T-helper 17 cell (primary cell): ENCODE measurements at regions not wholly inside any gene's neighbourhood (a gene's known extent, or its start where the extent isn't known, plus 50 kb on each side); places are given as distances from the start of the nearest gene placed in this dataset.

ENCODE experiments used
- ATAC-seq: fragments of 150-1000 bp; cut with Tn5 transposase; 2 replicates; pipeline ENCODE4 v1.10.0; 2021; ENCODE audit warnings: mild to moderate bottlenecking, moderate library complexity
- DNase-seq, 3 donors: peaks; one replicate each; pipeline versions ENCODE4 v3.0.0 to v3.0.0-alpha.2; 2020 to 2021
- H3K9me3 ChIP-seq: one replicate; pipeline ENCODE4 v1.7.0; 2013; ENCODE audit warnings: low read length, mild to moderate bottlenecking; ENCODE audit not compliant: control insufficient read depth, poor library complexity, severe bottlenecking
- H3K27ac Mint-ChIP-seq: one replicate; pipeline ENCODE4 v1.8.0; 2022; ENCODE audit warnings: mild to moderate bottlenecking, moderate library complexity, mixed read lengths
- H3K27me3 Mint-ChIP-seq: one replicate; pipeline ENCODE4 v1.8.0; 2022; ENCODE audit warnings: mixed read lengths
- H3K36me3 Mint-ChIP-seq: one replicate; pipeline ENCODE4 v1.8.0; 2022; ENCODE audit warnings: low read depth, mixed read lengths
- H3K4me1 Mint-ChIP-seq: one replicate; pipeline ENCODE4 v1.8.0; 2022; ENCODE audit warnings: mild to moderate bottlenecking, mixed read lengths
- H3K4me3 Mint-ChIP-seq: one replicate; pipeline ENCODE4 v1.8.0; 2022; ENCODE audit warnings: mild to moderate bottlenecking, moderate library complexity, mixed read lengths

GRCh38 chr4:178351185-178351584 lies 908.9 kb upstream of the AGA start:
- DNase-seq (no peak), ATAC-seq (no peak)
- H3K4me1 Mint-ChIP-seq, result no peaks in the 10 kb centered on the region
- no peak overlapping the region for H3K27ac Mint-ChIP-seq
- no peaks in the 10 kb centered on the region for H3K36me3 Mint-ChIP-seq
- H3K9me3 ChIP-seq, result no peaks in the 10 kb centered on the region
- no peak overlapping the region for H3K4me3 Mint-ChIP-seq
- H3K27me3 Mint-ChIP-seq, result no peaks in the 10 kb centered on the region

- DNase-seq (no peak), ATAC-seq (no peak)
- no peaks in the 10 kb centered on the region for H3K9me3 ChIP-seq
- Mint-ChIP-seq H3K27me3 (no peaks in the 10 kb centered on the region), H3K4me3 (no peak overlapping the region), H3K4me1 (no peaks in the 10 kb centered on the region), H3K27ac (no peak overlapping the region), H3K36me3 (no peaks in the 10 kb centered on the region)
Measured at GRCh38 chr4:178356725-178357124, 914.5 kb upstream of the AGA start.

GRCh38 chr4:178385481-178385880 lies 943.2 kb upstream of the AGA start:
- DNase-seq (no peak), ATAC-seq (no peak)
- H3K27me3 Mint-ChIP-seq, result no peaks in the 10 kb centered on the region
- H3K4me3 Mint-ChIP-seq, result no peak overlapping the region
- H3K27ac Mint-ChIP-seq, result no peak overlapping the region
- H3K9me3 ChIP-seq, result no peaks in the 10 kb centered on the region
- no peaks in the 10 kb centered on the region for H3K36me3 Mint-ChIP-seq
- no peaks in the 10 kb centered on the region for H3K4me1 Mint-ChIP-seq

GRCh38 chr4:178387756-178388155 lies 945.5 kb upstream of the AGA start:
- ATAC-seq (no peak), DNase-seq (no peak)
- no peaks in the 10 kb centered on the region for H3K36me3 Mint-ChIP-seq
- H3K9me3 ChIP-seq, result no peaks in the 10 kb centered on the region
- no peaks in the 10 kb centered on the region for H3K27me3 Mint-ChIP-seq
- H3K4me3 Mint-ChIP-seq, result no peak overlapping the region
- no peak overlapping the region for H3K27ac Mint-ChIP-seq
- H3K4me1 Mint-ChIP-seq, result no peaks in the 10 kb centered on the region

GRCh38 chr4:178395798-178396197 lies 953.6 kb upstream of the AGA start:
- no peak for DNase-seq
- ATAC-seq, result no peak
- no peaks in the 10 kb centered on the region for H3K4me1 Mint-ChIP-seq
- no peaks in the 10 kb centered on the region for H3K36me3 Mint-ChIP-seq
- no peak overlapping the region for H3K4me3 Mint-ChIP-seq
- no peaks in the 10 kb centered on the region for H3K9me3 ChIP-seq
- H3K27me3 Mint-ChIP-seq, result no peaks in the 10 kb centered on the region
- no peak overlapping the region for H3K27ac Mint-ChIP-seq

GRCh38 chr4:178412455-178412854 lies 970.2 kb upstream of the AGA start:
- no peak for ATAC-seq

GRCh38 chr4:178414042-178414441 lies 971.8 kb upstream of the AGA start:
- Mint-ChIP-seq H3K36me3 (no peaks in the 10 kb centered on the region), H3K4me3 (no peak overlapping the region), H3K27me3 (no peaks in the 10 kb centered on the region), H3K27ac (no peak overlapping the region), H3K4me1 (no peaks in the 10 kb centered on the region)
- no peaks in the 10 kb centered on the region for H3K9me3 ChIP-seq
- no peak for DNase-seq
- ATAC-seq, result no peak

More at GRCh38 chr4:178412455-178412854, 970.2 kb upstream of the AGA start:
- H3K4me3 Mint-ChIP-seq, result no peak overlapping the region
- no peak overlapping the region for H3K27ac Mint-ChIP-seq
- no peaks in the 10 kb centered on the region for H3K9me3 ChIP-seq
- no peaks in the 10 kb centered on the region for H3K4me1 Mint-ChIP-seq
- H3K36me3 Mint-ChIP-seq, result no peaks in the 10 kb centered on the region
- H3K27me3 Mint-ChIP-seq, result no peaks in the 10 kb centered on the region
- DNase-seq, result no peak

- Mint-ChIP-seq H3K4me3 (no peak overlapping the region), H3K27ac (no peak overlapping the region), H3K4me1 (no peaks in the 10 kb centered on the region), H3K36me3 (no peaks in the 10 kb centered on the region), H3K27me3 (no peaks in the 10 kb centered on the region)
- H3K9me3 ChIP-seq, result no peaks in the 10 kb centered on the region
- ATAC-seq (no peak), DNase-seq (no peak)
Measured at GRCh38 chr4:178414881-178415446, 972.7 kb upstream of the AGA start.

- no peaks in the 10 kb centered on the region for H3K9me3 ChIP-seq
- Mint-ChIP-seq H3K36me3 (no peaks in the 10 kb centered on the region), H3K4me1 (no peaks in the 10 kb centered on the region), H3K27me3 (no peaks in the 10 kb centered on the region), H3K4me3 (no peak overlapping the region), H3K27ac (no peak overlapping the region)
- no peak for ATAC-seq
- no peak for DNase-seq
Measured at GRCh38 chr4:178415925-178416324, 973.7 kb upstream of the AGA start.

GRCh38 chr4:178423366-178423765 lies 981.1 kb upstream of the AGA start:
- ATAC-seq, result no peak
- H3K9me3 ChIP-seq, result no peaks in the 10 kb centered on the region
- H3K4me3 Mint-ChIP-seq, result no peak overlapping the region
- H3K4me1 Mint-ChIP-seq, result no peaks in the 10 kb centered on the region
- no peaks in the 10 kb centered on the region for H3K36me3 Mint-ChIP-seq
- H3K27ac Mint-ChIP-seq, result no peak overlapping the region
- no peaks in the 10 kb centered on the region for H3K27me3 Mint-ChIP-seq
- DNase-seq, result no peak

- no peak for DNase-seq
- Mint-ChIP-seq H3K36me3 (no peaks in the 10 kb centered on the region), H3K27me3 (no peaks in the 10 kb centered on the region), H3K27ac (no peak overlapping the region), H3K4me3 (no peak overlapping the region), H3K4me1 (no peaks in the 10 kb centered on the region)
- no peak for ATAC-seq
- no peaks in the 10 kb centered on the region for H3K9me3 ChIP-seq
Measured at GRCh38 chr4:178426871-178427270, 984.6 kb upstream of the AGA start.

- H3K36me3 Mint-ChIP-seq, result no peaks in the 10 kb centered on the region
- no peaks in the 10 kb centered on the region for H3K4me1 Mint-ChIP-seq
- H3K9me3 ChIP-seq, result no peaks in the 10 kb centered on the region
- no peak overlapping the region for H3K27ac Mint-ChIP-seq
- no peak overlapping the region for H3K4me3 Mint-ChIP-seq
- H3K27me3 Mint-ChIP-seq, result no peaks in the 10 kb centered on the region
- ATAC-seq, result no peak
- DNase-seq, result no peak
Measured at GRCh38 chr4:178427663-178428062, 985.4 kb upstream of the AGA start.

GRCh38 chr4:178448372-178449035 lies 1006.3 kb upstream of the AGA start:
- DNase-seq, result no peak
- no peaks in the 10 kb centered on the region for H3K9me3 ChIP-seq
- H3K27me3 Mint-ChIP-seq, result no peaks in the 10 kb centered on the region
- H3K27ac Mint-ChIP-seq, result no peak overlapping the region
- no peaks in the 10 kb centered on the region for H3K4me1 Mint-ChIP-seq
- H3K4me3 Mint-ChIP-seq, result no peak overlapping the region
- no peaks in the 10 kb centered on the region for H3K36me3 Mint-ChIP-seq
- no peak for ATAC-seq

- Mint-ChIP-seq H3K27me3 (no peaks in the 10 kb centered on the region), H3K4me1 (no peaks in the 10 kb centered on the region), H3K4me3 (no peak overlapping the region), H3K27ac (no peak overlapping the region), H3K36me3 (no peaks in the 10 kb centered on the region)
- ATAC-seq, result no peak
- H3K9me3 ChIP-seq, result no peaks in the 10 kb centered on the region
- DNase-seq, result no peak
Measured at GRCh38 chr4:178450614-178451013, 1008.4 kb upstream of the AGA start.
